ENCODE measurements at regions not wholly inside any gene's neighbourhood (a gene's known extent, or its start where the extent isn't known, plus 50 kb on each side); places are given as distances from the start of the nearest gene placed in this dataset.
"Not testable (repeated sequence)": the region's sequence is repeated elsewhere in the genome, so short reads cannot be mapped to it uniquely, and the experiment has no call there.

GRCh38 chr5:157947156-157947555, 88.2 kb upstream of the CLINT1 start:
- 70 to 75% methylated on average over 7 of the region's 7 CpGs for WGBS, 2 donors
- no peak overlapping the region for H3K4me3 ChIP-seq (ENCODE audit: low read depth, poor library complexity, severe bottlenecking)
- intact Hi-C loops (cut with DNase I; ENCODE audit: low total_unique reads) = no loop called here
- no peak for DNase-seq (ENCODE audit: low spot score in 2 of 2)
- TF ChIP-seq POLR2A (IDR thresholded peaks at IDR 0.05) = no peak
- TF ChIP-seq CTCF (IDR thresholded peaks at IDR 0.05) = no peak

DNA sequence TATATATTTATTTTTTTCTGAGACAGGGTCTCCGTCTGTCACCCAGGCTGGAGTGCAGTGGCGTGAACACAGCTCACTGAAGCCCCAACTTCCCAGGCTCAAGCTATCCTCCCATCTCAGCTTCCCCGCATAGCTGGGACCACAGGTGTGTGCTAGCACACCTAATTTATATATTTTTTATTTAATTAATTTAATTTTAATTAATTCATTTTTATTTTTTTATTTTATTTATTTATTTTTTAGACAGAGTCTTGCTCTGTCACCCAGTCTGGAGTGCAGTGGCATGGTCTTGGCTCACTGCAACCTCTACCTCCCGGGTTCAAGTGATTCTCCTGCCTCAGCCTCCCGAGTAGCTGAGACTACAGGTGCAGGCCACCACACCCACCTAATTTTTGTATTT, 86.9 kb upstream of the CLINT1 start:
- H3K4me3 ChIP-seq (ENCODE audit: low read depth, poor library complexity, severe bottlenecking); intact Hi-C loops (cut with DNase I; ENCODE audit: low total_unique reads); DNase-seq (ENCODE audit: low spot score in 2 of 2): not testable (repeated sequence)
- 85 to 96% methylated on average over 5 of the region's 5 CpGs for WGBS, 2 donors

GRCh38 chr5:157944938-157945337, 86.0 kb upstream of the CLINT1 start:
- no peak for DNase-seq (ENCODE audit: low spot score in 2 of 2)
- 90 to 92% methylated on average over 6 of the region's 6 CpGs for WGBS, 2 donors
- no peak overlapping the region for H3K4me3 ChIP-seq (ENCODE audit: low read depth, poor library complexity, severe bottlenecking)
- intact Hi-C loops (cut with DNase I; ENCODE audit: low total_unique reads) = no loop called here
- TF ChIP-seq CTCF (IDR thresholded peaks at IDR 0.05) = no peak
- no peak for TF ChIP-seq POLR2A (IDR thresholded peaks at IDR 0.05)

GRCh38 chr5:157944077-157944633, 85.2 kb upstream of the CLINT1 start:
- no peak overlapping the region for H3K4me3 ChIP-seq (ENCODE audit: low read depth, poor library complexity, severe bottlenecking)
- WGBS, 2 donors = 74 to 78% methylated on average over 6 of the region's 6 CpGs
- intact Hi-C loops (cut with DNase I; ENCODE audit: low total_unique reads) = no loop called here
- TF ChIP-seq CTCF (IDR thresholded peaks at IDR 0.05) = no peak
- no peak for TF ChIP-seq POLR2A (IDR thresholded peaks at IDR 0.05)
- no peak for DNase-seq (ENCODE audit: low spot score in 2 of 2)

DNA sequence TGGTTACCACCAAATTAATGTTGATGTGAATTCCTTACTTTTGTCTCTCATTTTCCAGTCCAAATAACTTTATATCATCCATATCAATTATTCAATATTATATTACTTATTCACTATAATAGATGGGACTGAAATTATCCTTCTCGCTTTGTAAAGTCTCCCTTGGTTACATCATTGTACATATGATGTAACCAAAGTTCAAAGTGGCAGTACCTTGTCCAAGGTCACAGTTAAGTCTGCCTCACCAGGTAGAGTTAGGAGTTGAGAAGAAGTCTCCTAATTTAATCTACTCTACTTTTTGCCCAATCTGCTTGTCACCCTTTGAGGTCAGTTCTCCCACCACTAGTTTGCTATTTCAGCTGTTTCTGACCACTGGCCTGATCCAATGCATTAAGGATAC, 83.7 kb upstream of the CLINT1 start:
- intact Hi-C loops (cut with DNase I; ENCODE audit: low total_unique reads) = no loop called here
- DNase-seq (ENCODE audit: low spot score in 2 of 2) = no peak
- H3K4me3 ChIP-seq (ENCODE audit: low read depth, poor library complexity, severe bottlenecking) = no peak overlapping the region
- TF ChIP-seq CTCF (IDR thresholded peaks at IDR 0.05) = no peak
- TF ChIP-seq POLR2A (IDR thresholded peaks at IDR 0.05) = no peak
- WGBS, 2 donors = 98 to 100% methylated on average over 1 of the region's 1 CpG

- H3K4me3 ChIP-seq (ENCODE audit: low read depth, poor library complexity, severe bottlenecking) = no peak overlapping the region
- WGBS, 2 donors = 92 to 93% methylated on average over 3 of the region's 3 CpGs
- DNase-seq (ENCODE audit: low spot score in 2 of 2) = no peak
- intact Hi-C loops (cut with DNase I; ENCODE audit: low total_unique reads) = no loop called here
- no peak for TF ChIP-seq POLR2A (IDR thresholded peaks at IDR 0.05)
- TF ChIP-seq CTCF (IDR thresholded peaks at IDR 0.05) = no peak
These were observed 82.7 kb upstream of the CLINT1 start for GRCh38 chr5:157941616-157942015.

DNA sequence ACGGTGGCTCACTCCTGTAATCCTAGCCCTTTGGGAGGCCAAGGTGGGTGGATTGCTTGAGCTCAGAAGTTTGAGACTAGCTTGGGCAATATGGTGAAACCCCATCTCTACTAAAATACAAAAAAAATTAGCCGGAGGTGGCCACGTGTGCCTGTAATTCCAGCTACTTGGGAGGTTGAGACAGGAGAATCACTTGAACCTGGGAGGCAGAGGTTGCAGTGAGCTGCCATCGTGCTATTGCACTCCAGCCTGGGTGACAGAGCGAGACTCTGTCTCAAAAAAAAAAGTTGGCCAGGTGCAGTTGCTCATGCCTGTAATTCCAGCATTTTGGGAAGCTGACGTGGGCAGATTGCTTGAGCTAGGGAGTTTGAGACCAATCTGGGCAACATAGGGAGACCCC, 79.2 kb upstream of the CLINT1 start:
- DNase-seq (ENCODE audit: low spot score in 2 of 2) = peak in 1 of 2 donors; percentile 42
- H3K4me3 ChIP-seq (ENCODE audit: low read depth, poor library complexity, severe bottlenecking); intact Hi-C loops (cut with DNase I; ENCODE audit: low total_unique reads): not testable (repeated sequence)
- WGBS, 2 donors = 93 to 94% methylated on average over 6 of the region's 6 CpGs

DNA sequence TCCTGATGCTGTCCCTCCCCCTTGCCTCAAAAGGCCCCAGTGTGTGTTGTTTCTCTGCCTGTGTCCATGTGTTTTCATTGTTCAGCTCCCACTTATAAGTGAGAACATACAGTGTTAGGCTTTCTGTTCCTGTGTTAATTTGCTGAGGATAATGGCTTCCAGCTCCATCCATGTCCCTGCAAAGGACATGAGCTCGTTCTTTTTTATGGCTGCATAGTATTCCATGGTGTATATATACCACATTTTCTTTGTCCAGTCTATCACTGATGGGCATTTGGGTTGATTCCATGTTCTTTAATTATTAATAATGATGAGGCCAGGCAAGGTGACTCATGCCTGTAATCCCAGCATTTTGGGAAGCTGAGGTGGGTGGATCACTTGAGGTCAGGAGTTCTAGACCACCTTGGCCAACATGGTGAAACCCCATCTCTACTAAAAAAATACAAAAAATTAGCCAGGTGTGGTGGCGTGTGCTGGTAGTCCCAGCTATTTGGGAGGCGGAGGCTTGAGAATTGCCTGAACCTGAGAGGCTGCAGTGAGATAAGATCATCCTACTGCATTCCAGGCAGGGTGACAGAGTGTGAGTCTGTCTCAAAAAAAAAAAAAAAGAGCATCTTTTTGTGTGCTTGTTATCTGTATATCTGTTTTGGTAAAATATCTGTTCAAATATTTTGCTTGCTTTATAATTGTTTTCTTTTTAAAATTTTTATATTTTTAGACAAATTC, 78.0 kb upstream of the CLINT1 start:
- 85 to 94% methylated on average over 3 of the region's 3 CpGs for WGBS, 2 donors
- H3K4me3 ChIP-seq (ENCODE audit: low read depth, poor library complexity, severe bottlenecking); intact Hi-C loops (cut with DNase I; ENCODE audit: low total_unique reads): not testable (repeated sequence)
- DNase-seq (ENCODE audit: low spot score in 2 of 2) = peak in 1 of 2 donors; percentile 5

Measured in lower leg skin (tissue), 4 donors.